ENCODE measurements at regions not wholly inside any gene's neighbourhood (a gene's known extent, or its start where the extent isn't known, plus 50 kb on each side); places are given as distances from the start of the nearest gene placed in this dataset.

DNA sequence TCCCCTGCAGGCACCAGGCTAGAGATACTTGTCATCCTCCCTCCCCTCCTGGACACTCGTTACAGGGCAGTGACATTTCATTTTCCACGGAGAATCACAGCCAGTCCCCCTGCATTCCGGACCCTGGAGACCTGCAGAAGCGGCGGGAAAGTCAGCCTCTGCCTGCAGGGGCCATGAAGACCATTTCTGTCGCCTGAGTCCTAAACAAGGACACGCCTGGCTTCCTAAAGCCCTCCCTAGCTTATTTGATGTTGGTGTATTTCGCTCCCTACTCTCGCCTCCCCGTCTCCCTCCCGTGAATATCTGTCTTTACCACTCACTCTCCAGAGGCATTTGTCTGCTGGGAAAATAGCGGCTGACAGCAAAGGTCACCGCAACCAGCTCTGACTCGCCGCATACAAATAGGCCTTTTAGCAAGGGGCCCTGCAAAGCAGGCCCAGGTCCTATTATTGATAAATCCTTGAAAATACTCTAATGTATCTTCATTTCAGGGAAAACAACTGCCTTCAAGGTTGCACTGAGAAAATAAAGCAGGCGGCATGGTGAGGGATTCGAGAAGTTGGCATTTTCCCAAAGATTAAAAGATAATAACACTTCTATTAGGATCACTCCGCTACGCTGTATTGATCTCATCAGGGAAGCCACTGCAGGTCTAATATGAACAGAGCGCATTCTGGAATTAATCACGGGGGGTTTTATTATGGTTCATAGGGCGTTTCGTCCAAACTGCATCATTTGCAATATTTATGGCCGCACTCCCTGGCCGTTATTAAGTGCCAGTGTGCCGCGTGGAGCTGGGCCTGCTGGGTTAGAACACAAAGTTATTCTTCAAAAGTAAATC is 447.1 kb upstream of the CDH5 start:
- DNase-seq (ENCODE audit: low spot score): no peak
- H3K79me2 ChIP-seq (ENCODE audit: insufficient read depth, low read depth, low read length): no peaks in the 10 kb centered on the region
- H3K36me3 ChIP-seq (ENCODE audit: insufficient read depth, low read length): no peaks in the 10 kb centered on the region
- no peaks in the 10 kb centered on the region for H4K20me1 ChIP-seq (ENCODE audit: insufficient read depth, low read length)
- H3K4me2 ChIP-seq (ENCODE audit: low read length): no peak overlapping the region
- ChIA-PET POLR2A (interaction anchor here (1.1 kb wide), 1 partner anchor 8 kb away, joined by 5 read pairs; no protein-coding TSS in a partner anchor), CTCF (ENCODE audit: unreplicated experiment) (no interaction called here)
- no peak overlapping the region for H3K4me3 ChIP-seq (ENCODE audit: low read depth, low read length, poor library complexity, severe bottlenecking)
- intact Hi-C loops (cut with micrococcal nuclease; ENCODE audit: unreplicated experiment): no loop called here
- H3K9me3 ChIP-seq (ENCODE audit: low read length): no peaks in the 10 kb centered on the region
- TF ChIP-seq EZH2phosphoT487 (IDR thresholded peaks at IDR 0.05; ENCODE audit: borderline replicate concordance, low read depth, low read length): no peak
- TF ChIP-seq, protein P1, sequence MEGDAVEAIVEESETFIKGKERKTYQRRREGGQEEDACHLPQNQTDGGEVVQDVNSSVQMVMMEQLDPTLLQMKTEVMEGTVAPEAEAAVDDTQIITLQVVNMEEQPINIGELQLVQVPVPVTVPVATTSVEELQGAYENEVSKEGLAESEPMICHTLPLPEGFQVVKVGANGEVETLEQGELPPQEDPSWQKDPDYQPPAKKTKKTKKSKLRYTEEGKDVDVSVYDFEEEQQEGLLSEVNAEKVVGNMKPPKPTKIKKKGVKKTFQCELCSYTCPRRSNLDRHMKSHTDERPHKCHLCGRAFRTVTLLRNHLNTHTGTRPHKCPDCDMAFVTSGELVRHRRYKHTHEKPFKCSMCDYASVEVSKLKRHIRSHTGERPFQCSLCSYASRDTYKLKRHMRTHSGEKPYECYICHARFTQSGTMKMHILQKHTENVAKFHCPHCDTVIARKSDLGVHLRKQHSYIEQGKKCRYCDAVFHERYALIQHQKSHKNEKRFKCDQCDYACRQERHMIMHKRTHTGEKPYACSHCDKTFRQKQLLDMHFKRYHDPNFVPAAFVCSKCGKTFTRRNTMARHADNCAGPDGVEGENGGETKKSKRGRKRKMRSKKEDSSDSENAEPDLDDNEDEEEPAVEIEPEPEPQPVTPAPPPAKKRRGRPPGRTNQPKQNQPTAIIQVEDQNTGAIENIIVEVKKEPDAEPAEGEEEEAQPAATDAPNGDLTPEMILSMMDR (conservative IDR thresholded peaks at IDR 0.05; ENCODE audit: low read length): no peak
- H3K4me1 ChIP-seq (ENCODE audit: insufficient read depth, low read length, poor library complexity, severe bottlenecking): no peaks in the 10 kb centered on the region
- BruUV-seq (replicated peaks): no TSS peak
- no peaks in the 10 kb centered on the region for H3K9me2 ChIP-seq (ENCODE audit: insufficient read depth, low read length)
- H2AFZ ChIP-seq (ENCODE audit: low read length): no peak overlapping the region
- H3K27ac ChIP-seq (ENCODE audit: low read depth, low read length, poor library complexity, severe bottlenecking): no peak overlapping the region

DNA sequence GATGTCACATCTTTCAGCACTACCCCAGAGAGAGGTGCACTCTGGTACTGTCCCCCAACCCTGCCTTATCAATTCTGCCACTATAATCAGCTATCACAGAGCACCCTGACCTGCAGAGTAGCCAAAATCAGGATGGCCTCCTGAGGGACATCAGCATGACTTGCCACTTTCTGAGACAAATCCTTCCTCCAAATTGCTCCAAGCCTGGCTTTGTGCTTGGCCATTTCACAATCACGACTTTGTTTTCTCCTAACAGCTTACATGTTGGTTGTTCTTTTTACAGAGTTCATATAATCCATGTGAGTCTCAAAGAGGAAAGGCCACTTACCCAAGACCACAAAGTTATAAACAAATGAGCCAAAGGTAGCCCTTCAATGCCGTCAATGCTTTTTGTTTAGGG is 449.0 kb upstream of the CDH5 start:
- ChIA-PET POLR2A (no interaction called here), CTCF (ENCODE audit: unreplicated experiment) (no interaction called here)
- TF ChIP-seq, protein P1 (conservative IDR thresholded peaks at IDR 0.05; ENCODE audit: low read length): no peak
- no peak for TF ChIP-seq EZH2phosphoT487 (IDR thresholded peaks at IDR 0.05; ENCODE audit: borderline replicate concordance, low read depth, low read length)
- Histone ChIP-seq H3K9me3 (ENCODE audit: low read length) (no peaks in the 10 kb centered on the region), H3K4me1 (ENCODE audit: insufficient read depth, low read length, poor library complexity, severe bottlenecking) (no peaks in the 10 kb centered on the region), H2AFZ (ENCODE audit: low read length) (no peak overlapping the region), H3K9me2 (ENCODE audit: insufficient read depth, low read length) (no peaks in the 10 kb centered on the region), H3K79me2 (ENCODE audit: insufficient read depth, low read depth, low read length) (no peaks in the 10 kb centered on the region), H4K20me1 (ENCODE audit: insufficient read depth, low read length) (no peaks in the 10 kb centered on the region), H3K4me3 (ENCODE audit: low read depth, low read length, poor library complexity, severe bottlenecking) (no peak overlapping the region), H3K4me2 (ENCODE audit: low read length) (no peak overlapping the region), H3K36me3 (ENCODE audit: insufficient read depth, low read length) (no peaks in the 10 kb centered on the region), H3K27ac (ENCODE audit: low read depth, low read length, poor library complexity, severe bottlenecking) (no peak overlapping the region)
- DNase-seq (ENCODE audit: low spot score): no peak
- intact Hi-C loops (cut with micrococcal nuclease; ENCODE audit: unreplicated experiment): no loop called here
- BruUV-seq (replicated peaks): no TSS peak

DNA sequence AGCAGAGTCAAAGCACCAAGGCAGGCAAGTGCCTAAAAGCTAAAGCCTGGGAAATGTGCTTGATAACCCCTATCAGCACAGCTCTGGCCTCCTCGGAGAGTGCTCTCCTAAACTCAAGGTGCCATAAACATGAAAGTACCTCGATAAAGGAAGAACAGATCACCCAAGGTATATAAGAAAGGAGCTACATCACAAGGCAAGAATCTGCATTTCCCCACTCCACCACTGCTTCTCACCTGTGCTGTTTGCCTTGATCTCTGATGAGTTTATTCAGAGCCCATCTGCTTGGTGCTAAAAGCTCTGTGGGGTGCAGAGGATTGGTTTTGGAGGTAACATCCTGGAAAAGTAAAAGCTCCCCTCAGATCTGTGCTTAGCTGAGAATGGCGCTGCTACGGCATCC is 449.5 kb upstream of the CDH5 start:
- no peak overlapping the region for H3K27ac ChIP-seq (ENCODE audit: low read depth, low read length, poor library complexity, severe bottlenecking)
- TF ChIP-seq, protein P1 (conservative IDR thresholded peaks at IDR 0.05; ENCODE audit: low read length): no peak
- CTCF ChIA-PET (ENCODE audit: unreplicated experiment): no interaction called here
- no peak overlapping the region for H3K4me2 ChIP-seq (ENCODE audit: low read length)
- H2AFZ ChIP-seq (ENCODE audit: low read length): no peak overlapping the region
- H3K9me3 ChIP-seq (ENCODE audit: low read length): no peaks in the 10 kb centered on the region
- DNase-seq (ENCODE audit: low spot score): no peak
- H3K9me2 ChIP-seq (ENCODE audit: insufficient read depth, low read length): no peaks in the 10 kb centered on the region
- no peak overlapping the region for H3K4me3 ChIP-seq (ENCODE audit: low read depth, low read length, poor library complexity, severe bottlenecking)
- intact Hi-C loops (cut with micrococcal nuclease; ENCODE audit: unreplicated experiment): no loop called here
- H3K36me3 ChIP-seq (ENCODE audit: insufficient read depth, low read length): no peaks in the 10 kb centered on the region
- H3K4me1 ChIP-seq (ENCODE audit: insufficient read depth, low read length, poor library complexity, severe bottlenecking): no peaks in the 10 kb centered on the region
- no peaks in the 10 kb centered on the region for H3K79me2 ChIP-seq (ENCODE audit: insufficient read depth, low read depth, low read length)
- BruUV-seq (replicated peaks): no TSS peak
- H4K20me1 ChIP-seq (ENCODE audit: insufficient read depth, low read length): no peaks in the 10 kb centered on the region
- POLR2A ChIA-PET: no interaction called here
